Right lobe of liver (tissue), 4 donors: ENCODE measurements at regions not wholly inside any gene's neighbourhood (a gene's known extent, or its start where the extent isn't known, plus 50 kb on each side); places are given as distances from the start of the nearest gene placed in this dataset.

Experiments
- CTCF ChIP-seq, 4 donors: fragments of 200-600 bp in 3 of 4; fragments of 450-650 bp in 1 of 4; IDR thresholded peaks; one replicate each; pipeline versions ENCODE4 v1.5.1 to v1.8.0; 2016 to 2022; ENCODE audit warnings: antibody characterized with exemption in 4 of 4, mild to moderate bottlenecking in 2 of 4
- POLR2A ChIP-seq: fragments of 450-650 bp; IDR thresholded peaks from one replicate; pipeline ENCODE4 v1.6.1; 2017; ENCODE audit warnings: antibody characterized with exemption, mild to moderate bottlenecking
- donor health status: DM: no; HTN: no; CAD: no.
- donor health status: DM: no; HTN: no; CAD: no.
- donor health status: DM: no; HTN: yes; CAD: no.

GRCh38 chr4:53688186-53688790 lies 97.0 kb upstream of the LNX1 start:
- no peak for TF ChIP-seq CTCF (IDR thresholded peaks at IDR 0.05)
- TF ChIP-seq POLR2A: no peak
